PFSK-1 (cell line): ENCODE measurements at regions not wholly inside any gene's neighbourhood (a gene's known extent, or its start where the extent isn't known, plus 50 kb on each side); places are given as distances from the start of the nearest gene placed in this dataset.

Experiments used
- FOXP2 ChIP-seq: optimal IDR thresholded peaks from 2 replicates; pipeline ENCODE3; 2011; ENCODE audit warnings: borderline replicate concordance, control low read depth, inconsistent platforms; ENCODE audit not compliant: insufficient read depth; ENCODE audit errors: extremely low read length, extremely low read depth
- POLR2AphosphoS5 ChIP-seq: IDR thresholded peaks from 2 replicates; pipeline ENCODE4 v1.6.1; 2012; ENCODE audit warnings: low read depth, mild to moderate bottlenecking, control low read depth, low read length, moderate library complexity
- REST ChIP-seq, 2 experiments: IDR thresholded peaks; 2 replicates each; pipeline versions ENCODE4 v1.6.1 to v1.8.0; 2011 to 2012; ENCODE audit warnings: low read depth in 2 of 2, low read length in 2 of 2, control low read depth in 1 of 2, inconsistent platforms in 1 of 2, mild to moderate bottlenecking in 1 of 2, moderate library complexity in 1 of 2; ENCODE audit not compliant: insufficient read depth in 1 of 2
- SIN3A ChIP-seq: IDR thresholded peaks from 2 replicates; pipeline ENCODE4 v1.6.1; 2012; ENCODE audit warnings: mild to moderate bottlenecking, low read length, moderate library complexity, borderline replicate concordance; ENCODE audit not compliant: insufficient read depth
- TAF1 ChIP-seq: IDR thresholded peaks from 2 replicates; pipeline ENCODE4 v1.6.1; 2012; ENCODE audit warnings: low read length, control low read depth, borderline replicate concordance; ENCODE audit not compliant: insufficient read depth

- TF ChIP-seq POLR2AphosphoS5 (no peak), REST (IDR thresholded peaks at IDR 0.05; ENCODE audit: insufficient read depth in 1 of 2, low read depth in 2 of 2, low read length in 2 of 2) (no peak), SIN3A (no peak), FOXP2 (no peak), TAF1 (no peak)
These were observed 220.3 kb upstream of the STT3B start for GRCh38 chr3:31312400-31312799.

GRCh38 chr3:31314258-31314657 is 218.5 kb upstream of the STT3B start:
- no peak for TF ChIP-seq POLR2AphosphoS5

DNA sequence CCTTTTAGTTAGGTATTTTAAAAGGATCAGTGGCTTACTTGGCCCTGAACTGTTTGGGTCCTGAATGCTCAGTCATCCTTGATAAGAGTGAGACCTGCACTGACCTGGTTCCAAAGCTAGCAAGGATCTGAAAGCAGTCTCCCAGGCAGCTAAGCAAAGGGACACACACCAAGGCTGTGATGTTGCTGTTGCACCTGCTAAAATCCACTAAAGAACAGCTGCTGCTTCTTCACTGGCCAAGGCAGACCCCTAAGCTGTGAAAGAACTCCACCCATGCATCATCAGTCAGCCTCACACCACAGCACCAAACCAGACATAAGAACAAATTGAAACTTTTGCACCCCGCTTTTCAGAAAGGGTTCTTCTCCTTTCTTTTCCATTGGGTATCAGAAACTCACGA is 213.4 kb upstream of the STT3B start:
- TF ChIP-seq REST (IDR thresholded peaks at IDR 0.05; ENCODE audit: insufficient read depth in 1 of 2, low read depth in 2 of 2, low read length in 2 of 2) (no peak), SIN3A (no peak), POLR2AphosphoS5 (no peak)

- TF ChIP-seq POLR2AphosphoS5 (no peak), REST (IDR thresholded peaks at IDR 0.05; ENCODE audit: insufficient read depth in 1 of 2, low read depth in 2 of 2, low read length in 2 of 2) (no peak), TAF1 (no peak), SIN3A (no peak)
These were observed 211.1 kb upstream of the STT3B start for GRCh38 chr3:31321620-31322019.

DNA sequence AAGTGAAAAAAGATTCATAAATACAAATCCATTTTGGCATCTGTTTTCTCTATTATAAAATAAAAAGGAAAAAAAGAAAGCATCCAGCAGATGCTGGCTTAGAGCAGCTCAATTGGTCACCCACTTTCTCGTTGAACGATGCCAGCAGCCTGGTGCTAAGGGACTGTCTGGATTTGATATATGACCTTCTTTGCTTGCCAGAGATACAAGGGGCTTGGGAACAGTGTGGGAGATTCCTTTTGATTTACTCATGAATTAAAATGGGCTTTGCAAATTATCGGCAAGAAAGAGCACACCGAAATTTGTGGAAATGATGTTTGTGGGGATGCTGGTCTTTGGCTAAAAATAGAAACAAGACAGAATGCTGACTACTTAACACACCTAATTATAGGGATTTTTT is 210.3 kb upstream of the STT3B start:
- TF ChIP-seq REST (IDR thresholded peaks at IDR 0.05; ENCODE audit: insufficient read depth in 1 of 2, low read depth in 2 of 2, low read length in 2 of 2) (no peak), FOXP2 (no peak)

- no peak for TF ChIP-seq REST (IDR thresholded peaks at IDR 0.05; ENCODE audit: insufficient read depth in 1 of 2, low read depth in 2 of 2, low read length in 2 of 2)
- no peak for TF ChIP-seq FOXP2
- TF ChIP-seq SIN3A = no peak
- no peak for TF ChIP-seq TAF1
- TF ChIP-seq POLR2AphosphoS5 = no peak
These were observed 201.4 kb upstream of the STT3B start for GRCh38 chr3:31331278-31331677.
